GM12892 (cell line): ENCODE measurements at regions not wholly inside any gene's neighbourhood (a gene's known extent, or its start where the extent isn't known, plus 50 kb on each side); places are given as distances from the start of the nearest gene placed in this dataset.

Experiments used
- POLR2A ChIP-seq: IDR thresholded peaks from 2 replicates; pipeline ENCODE4 v1.6.1; 2011; ENCODE audit warnings: low read depth, low read length, control low read depth
- POLR2AphosphoS5 ChIP-seq: IDR thresholded peaks from 2 replicates; pipeline ENCODE4 v1.6.1; 2011; ENCODE audit warnings: low read depth, low read length, control low read depth
- TAF1 ChIP-seq: IDR thresholded peaks from 2 replicates; pipeline ENCODE4 v1.6.1; 2011; ENCODE audit warnings: low read depth, mild to moderate bottlenecking, control low read depth, low read length, borderline replicate concordance

- TF ChIP-seq POLR2A (no peak), TAF1 (no peak), POLR2AphosphoS5 (no peak)
Observed at GRCh38 chr2:67075056-67075455, 322.1 kb upstream of the ETAA1 start.
